Thyroid gland (tissue), 4 donors: ENCODE measurements at regions not wholly inside any gene's neighbourhood (a gene's known extent, or its start where the extent isn't known, plus 50 kb on each side); places are given as distances from the start of the nearest gene placed in this dataset.

Experiments
- DNase-seq, 2 donors: peaks; one replicate each; pipeline ENCODE4 v3.0.0-alpha.2; 2019
- H3K27ac ChIP-seq, 3 donors: fragments of 200-600 bp; sonication (generic); 1 replicate in 2 of 3; 2 replicates in 1 of 3; pipeline ENCODE4 v1.5.1; 2016 to 2019; ENCODE audit warnings: mild to moderate bottlenecking in 1 of 3, moderate library complexity in 1 of 3
- H3K27me3 ChIP-seq: fragments of 200-600 bp; sonication (generic); one replicate; pipeline ENCODE4 v1.5.1; 2019
- H3K36me3 ChIP-seq, 2 donors: fragments of 200-600 bp; sonication (generic); one replicate each; pipeline ENCODE4 v1.5.1; 2016 to 2019
- H3K4me1 ChIP-seq, 2 donors: fragments of 200-600 bp; sonication (generic); one replicate each; pipeline ENCODE4 v1.5.1; 2017 to 2019
- H3K4me3 ChIP-seq, 3 donors: fragments of 200-600 bp; sonication (generic); replicated peaks in 1 of 3; 1 replicate in 2 of 3; 2 replicates in 1 of 3; pipeline ENCODE4 v1.5.1; 2016; ENCODE audit warnings: mild to moderate bottlenecking in 1 of 3
- H3K9me3 ChIP-seq: fragments of 200-600 bp; sonication (generic); one replicate; pipeline ENCODE4 v1.5.1; 2017
- CTCF ChIP-seq, 6 experiments: fragments of 200-600 bp in 3 of 6; fragments of 450-650 bp in 3 of 6; sonication (generic) in 3 of 6; IDR thresholded peaks; one replicate each; pipeline ENCODE4 v1.5.1; 2016 to 2019; ENCODE audit warnings: antibody characterized with exemption in 6 of 6, mild to moderate bottlenecking in 2 of 6, inconsistent platforms in 1 of 6, moderate library complexity in 1 of 6
- POLR2A ChIP-seq, 2 donors: fragments of 450-650 bp; IDR thresholded peaks; one replicate each; pipeline ENCODE4 v1.6.1; 2017; ENCODE audit warnings: antibody characterized with exemption in 2 of 2, mild to moderate bottlenecking in 2 of 2, moderate library complexity in 1 of 2
- WGBS, 2 donors: methylation state at CpG; one replicate each; pipeline ENCODE4 v1.1.5; 2017; 5-methylcytosine and 5-hydroxymethylcytosine counted together
- intact Hi-C: fragments of 100-400 bp; cut with DNase I; formaldehyde crosslinking; loops from one replicate; pipeline ENCODE4 v1.15.1; 2023

- intact Hi-C loops = no loop called here
- no peaks in the 10 kb centered on the region for H3K27me3 ChIP-seq
- H3K9me3 ChIP-seq = no peaks in the 10 kb centered on the region
- TF ChIP-seq CTCF (IDR thresholded peaks at IDR 0.05) (no peak), POLR2A (IDR thresholded peaks at IDR 0.05) (no peak)
- H3K4me3 ChIP-seq = no peak overlapping the region
- WGBS, 2 donors = 93 to 94% methylated on average over 7 of the region's 7 CpGs
- no peaks in the 10 kb centered on the region for H3K36me3 ChIP-seq
- H3K27ac ChIP-seq = no peak overlapping the region
- DNase-seq = no peak
- peaks cover 26 to 40% of the 10 kb centered on the region in 2 donors for H3K4me1 ChIP-seq
These were observed 81.0 kb downstream of the CEBPB start for GRCh38 chr20:50271612-50272011.

DNA sequence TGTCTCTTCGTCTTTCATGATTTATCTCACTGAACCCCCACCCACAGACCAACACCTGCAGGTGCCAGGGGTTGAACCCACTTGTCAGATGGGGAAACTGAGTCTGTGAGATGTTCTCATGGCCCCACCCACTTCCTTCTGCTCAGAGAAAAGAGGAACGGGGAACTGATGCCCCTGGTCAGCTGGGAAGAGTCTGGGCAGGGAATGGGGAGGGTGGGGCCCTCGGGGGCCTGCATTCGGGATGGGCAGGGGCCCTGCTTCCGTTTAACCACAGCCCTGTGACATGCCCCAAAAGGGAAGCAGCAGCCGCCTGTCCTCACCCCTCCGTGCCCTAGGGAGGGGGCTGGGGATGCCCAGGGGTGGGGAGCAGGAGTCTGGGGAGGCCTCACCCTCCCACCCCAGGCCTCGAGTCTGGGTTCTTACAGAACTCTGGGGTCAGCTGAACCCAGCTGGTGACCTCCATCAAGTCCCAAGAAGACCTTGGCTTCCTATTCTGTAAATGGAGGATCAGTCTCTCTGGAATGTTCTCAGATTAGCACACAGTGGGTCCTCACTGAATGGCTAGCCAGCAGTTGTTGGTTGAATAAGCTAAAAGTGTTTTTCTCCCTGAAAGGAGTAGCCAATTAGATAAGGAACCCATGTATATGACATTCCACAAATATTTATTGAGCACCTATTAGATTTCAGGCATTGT is 81.5 kb downstream of the CEBPB start:
- intact Hi-C loops = no loop called here
- no peaks in the 10 kb centered on the region for H3K27me3 ChIP-seq
- H3K36me3 ChIP-seq = no peaks in the 10 kb centered on the region
- H3K27ac ChIP-seq = peak overlapping the region in 1 of 3 donors; percentile 99
- DNase-seq = no peak
- H3K4me3 ChIP-seq = no peak overlapping the region
- H3K9me3 ChIP-seq = no peaks in the 10 kb centered on the region
- TF ChIP-seq POLR2A (IDR thresholded peaks at IDR 0.05) = no peak
- no peak for TF ChIP-seq CTCF (IDR thresholded peaks at IDR 0.05)
- WGBS, 2 donors = 76 to 90% methylated on average over 3 to 6 of the region's 8 CpGs
- peaks cover 26 to 40% of the 10 kb centered on the region in 2 donors for H3K4me1 ChIP-seq

DNA sequence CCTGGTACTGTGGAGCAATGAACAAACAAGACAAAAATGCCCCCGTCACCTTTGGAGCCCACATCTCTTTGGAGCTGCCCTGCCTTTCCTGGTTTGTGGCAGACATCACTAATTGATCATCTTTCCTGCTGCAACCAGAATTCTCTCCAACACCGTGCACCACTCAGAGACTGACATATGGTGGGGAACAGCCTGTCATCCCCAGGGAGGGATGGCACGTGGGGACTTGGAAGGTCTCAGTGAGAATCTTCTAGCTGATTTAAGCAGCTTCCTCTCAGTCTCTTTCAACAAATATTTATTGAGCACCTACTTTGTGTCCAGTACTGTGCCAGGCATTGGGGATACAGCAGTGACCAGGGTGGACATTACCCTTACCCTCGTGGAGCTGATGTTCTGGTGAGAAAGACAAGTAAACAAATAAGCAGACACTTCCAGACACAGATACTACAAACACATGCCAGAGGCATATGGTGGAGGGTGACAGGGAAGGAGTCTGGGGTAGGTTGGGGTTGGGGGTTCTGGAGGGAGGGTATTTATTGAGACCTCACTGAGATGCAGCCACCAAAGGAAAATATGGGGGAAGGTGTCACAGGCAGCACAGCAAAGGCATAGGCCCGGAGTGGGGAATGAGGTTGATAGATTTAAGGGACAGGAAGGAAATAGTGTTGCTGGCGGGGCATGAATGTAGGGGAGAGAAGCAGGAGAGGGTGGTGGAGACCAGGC is 82.3 kb downstream of the CEBPB start:
- Histone ChIP-seq H3K9me3 (no peaks in the 10 kb centered on the region), H3K4me1 (peaks cover 26 to 40% of the 10 kb centered on the region in 2 donors), H3K4me3 (no peak overlapping the region), H3K36me3 (no peaks in the 10 kb centered on the region), H3K27ac (peak overlapping the region in 1 of 3 donors; percentile 99), H3K27me3 (no peaks in the 10 kb centered on the region)
- intact Hi-C loops = no loop called here
- TF ChIP-seq CTCF (IDR thresholded peaks at IDR 0.05) = no peak
- no peak for TF ChIP-seq POLR2A (IDR thresholded peaks at IDR 0.05)
- WGBS, 2 donors = 75 to 86% methylated on average over 6 of the region's 6 CpGs
- DNase-seq = no peak

- DNase-seq = no peak
- H3K4me1 ChIP-seq = peaks cover 33 to 43% of the 10 kb centered on the region in 2 donors
- H3K4me3 ChIP-seq = no peak overlapping the region
- intact Hi-C loops = no loop called here
- peak overlapping the region in 2 of 3 donors; percentile 44 to 99 for H3K27ac ChIP-seq
- no peaks in the 10 kb centered on the region for H3K36me3 ChIP-seq
- H3K27me3 ChIP-seq = no peaks in the 10 kb centered on the region
- TF ChIP-seq POLR2A (IDR thresholded peaks at IDR 0.05) = no peak
- TF ChIP-seq CTCF (IDR thresholded peaks at IDR 0.05) = no peak
- H3K9me3 ChIP-seq = no peaks in the 10 kb centered on the region
- 80 to 86% methylated on average over 19 of the region's 19 CpGs for WGBS, 2 donors
These were observed 83.2 kb downstream of the CEBPB start for GRCh38 chr20:50273601-50274491.
